ENCODE measurements at regions not wholly inside any gene's neighbourhood (a gene's known extent, or its start where the extent isn't known, plus 50 kb on each side); places are given as distances from the start of the nearest gene placed in this dataset.

DNA sequence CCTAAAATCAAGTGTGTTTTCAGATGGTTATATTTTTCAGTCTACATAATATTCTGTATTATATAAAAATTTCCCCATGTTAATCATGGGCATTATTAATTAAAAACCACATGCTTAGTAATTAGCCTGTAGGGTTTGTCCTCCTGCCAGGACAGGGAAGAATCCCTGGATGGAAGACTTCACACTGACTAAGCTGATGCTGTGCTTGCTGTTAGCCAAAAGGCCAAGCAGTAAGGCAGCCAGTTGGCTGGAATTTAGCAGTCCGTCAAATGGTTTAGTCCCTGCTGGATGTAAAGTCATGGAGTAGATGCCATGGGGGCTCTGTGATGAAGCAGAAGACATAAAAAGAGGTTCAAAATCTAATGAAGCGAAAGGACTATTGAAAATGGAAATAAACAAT, 168.0 kb upstream of the OBI1 start:
- no peak for TF ChIP-seq CTCF (IDR thresholded peaks at IDR 0.05)
- TF ChIP-seq POLR2AphosphoS5 (IDR thresholded peaks at IDR 0.05; ENCODE audit: low read depth, low read length) = no peak
- no peak for TF ChIP-seq CHD2 (IDR thresholded peaks at IDR 0.05; ENCODE audit: low read length, partially characterized antibody)
- TF ChIP-seq EZH2phosphoT487 (IDR thresholded peaks at IDR 0.05; ENCODE audit: borderline replicate concordance, low read depth) = no peak
- TF ChIP-seq YY1 (IDR thresholded peaks at IDR 0.05; ENCODE audit: low read depth) = no peak
- no peak for TF ChIP-seq NFIC (IDR thresholded peaks at IDR 0.05; ENCODE audit: borderline replicate concordance)
- TF ChIP-seq, protein P1, sequence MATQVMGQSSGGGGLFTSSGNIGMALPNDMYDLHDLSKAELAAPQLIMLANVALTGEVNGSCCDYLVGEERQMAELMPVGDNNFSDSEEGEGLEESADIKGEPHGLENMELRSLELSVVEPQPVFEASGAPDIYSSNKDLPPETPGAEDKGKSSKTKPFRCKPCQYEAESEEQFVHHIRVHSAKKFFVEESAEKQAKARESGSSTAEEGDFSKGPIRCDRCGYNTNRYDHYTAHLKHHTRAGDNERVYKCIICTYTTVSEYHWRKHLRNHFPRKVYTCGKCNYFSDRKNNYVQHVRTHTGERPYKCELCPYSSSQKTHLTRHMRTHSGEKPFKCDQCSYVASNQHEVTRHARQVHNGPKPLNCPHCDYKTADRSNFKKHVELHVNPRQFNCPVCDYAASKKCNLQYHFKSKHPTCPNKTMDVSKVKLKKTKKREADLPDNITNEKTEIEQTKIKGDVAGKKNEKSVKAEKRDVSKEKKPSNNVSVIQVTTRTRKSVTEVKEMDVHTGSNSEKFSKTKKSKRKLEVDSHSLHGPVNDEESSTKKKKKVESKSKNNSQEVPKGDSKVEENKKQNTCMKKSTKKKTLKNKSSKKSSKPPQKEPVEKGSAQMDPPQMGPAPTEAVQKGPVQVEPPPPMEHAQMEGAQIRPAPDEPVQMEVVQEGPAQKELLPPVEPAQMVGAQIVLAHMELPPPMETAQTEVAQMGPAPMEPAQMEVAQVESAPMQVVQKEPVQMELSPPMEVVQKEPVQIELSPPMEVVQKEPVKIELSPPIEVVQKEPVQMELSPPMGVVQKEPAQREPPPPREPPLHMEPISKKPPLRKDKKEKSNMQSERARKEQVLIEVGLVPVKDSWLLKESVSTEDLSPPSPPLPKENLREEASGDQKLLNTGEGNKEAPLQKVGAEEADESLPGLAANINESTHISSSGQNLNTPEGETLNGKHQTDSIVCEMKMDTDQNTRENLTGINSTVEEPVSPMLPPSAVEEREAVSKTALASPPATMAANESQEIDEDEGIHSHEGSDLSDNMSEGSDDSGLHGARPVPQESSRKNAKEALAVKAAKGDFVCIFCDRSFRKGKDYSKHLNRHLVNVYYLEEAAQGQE (IDR thresholded peaks at IDR 0.05; ENCODE audit: low read depth, low read length) = no peak
- no peak for TF ChIP-seq ZBTB33 (IDR thresholded peaks at IDR 0.05; ENCODE audit: borderline replicate concordance, low read depth)
- no peak for TF ChIP-seq SIN3A (IDR thresholded peaks at IDR 0.05; ENCODE audit: borderline replicate concordance, low read depth, low read length)
- no peak for TF ChIP-seq EP300 (IDR thresholded peaks at IDR 0.05; ENCODE audit: borderline replicate concordance in 1 of 2, low read depth in 1 of 2, low read length in 1 of 2)
- no peak for TF ChIP-seq FOXM1 (IDR thresholded peaks at IDR 0.05; ENCODE audit: low read depth)
- TF ChIP-seq USF2 (IDR thresholded peaks at IDR 0.05; ENCODE audit: borderline replicate concordance, low read depth, low read length) = no peak
- TF ChIP-seq GABPA (IDR thresholded peaks at IDR 0.05; ENCODE audit: low read depth) = no peak

Measured in SK-N-SH (cell line).